HepG2 (cell line): ENCODE measurements at regions not wholly inside any gene's neighbourhood (a gene's known extent, or its start where the extent isn't known, plus 50 kb on each side); places are given as distances from the start of the nearest gene placed in this dataset.

Experiments used
- ATAC-seq: fragments of 200-7000 bp; cut with Tn5 transposase; 3 replicates; pipeline ENCODE4 v1.9.1; 2020; ENCODE audit warnings: mild to moderate bottlenecking, moderate library complexity
- BruUV-seq: library from RNA; stranded (reverse); fragments of 400-500 nt; replicated peaks from 2 replicates; lab custom pipeline; 2021; lab: Mats Ljungman, UMichigan
- CTCF ChIA-PET: fragments of 300-600 bp; formaldehyde crosslinking; extraction: SDS; loops from one replicate; lab custom pipeline; 2021; ENCODE audit warnings: low total read pairs, inconsistent platforms, low intra/inter-chr PET ratio; lab: Yijun Ruan, JAX
- POLR2A ChIA-PET: fragments of 350-600 bp; sonication (Branson Sonifier 250); formaldehyde crosslinking; loops from one replicate; lab custom pipeline; 2020; ENCODE audit warnings: antibody characterized with exemption, inconsistent platforms; lab: Yijun Ruan, JAX
- DNase-seq: peaks from one replicate; pipeline ENCODE4 v3.0.0-alpha.2; 2015; ENCODE audit warnings: low spot score
- FAIRE-seq: peaks from 3 replicates; lab custom pipeline; 2011; peaks lifted over from hg19 to GRCh38; lab: Jason Lieb, UNC
- H2AFZ ChIP-seq: one replicate; pipeline ENCODE4 v1.6.1; 2011; ENCODE audit warnings: low read length, inconsistent platforms
- H3K27ac ChIP-seq: fragments of 300-600 bp; 3 replicates; pipeline ENCODE4 v1.8.0; 2011; ENCODE audit warnings: mixed run types, mild to moderate bottlenecking, mixed read lengths, low read length, inconsistent platforms; ENCODE audit not compliant: insufficient read depth; ENCODE audit errors: extremely low read length
- H3K27me3 ChIP-seq, 2 experiments: fragments of 200-600 bp in 1 of 2; 2 replicates in 1 of 2; 3 replicates in 1 of 2; pipeline versions ENCODE4 v1.6.0 to v1.8.0; 2011; ENCODE audit warnings: low read length in 2 of 2, mild to moderate bottlenecking in 2 of 2, moderate library complexity in 2 of 2, inconsistent platforms in 1 of 2; ENCODE audit not compliant: insufficient read depth in 2 of 2, control insufficient read depth in 1 of 2
- H3K36me3 ChIP-seq, 2 experiments: fragments of 200-600 bp in 1 of 2; replicated peaks in 1 of 2; 2 replicates in 1 of 2; 3 replicates in 1 of 2; pipeline versions ENCODE4 v1.5.1 to v1.8.0; 2011; ENCODE audit warnings: low read length in 2 of 2, inconsistent platforms in 1 of 2; ENCODE audit not compliant: insufficient read depth in 2 of 2, control insufficient read depth in 1 of 2
- H3K4me1 ChIP-seq: 2 replicates; pipeline ENCODE4 v1.5.1; 2012; ENCODE audit warnings: low read length, inconsistent platforms; ENCODE audit not compliant: insufficient read depth
- H3K4me2 ChIP-seq: 2 replicates; pipeline ENCODE4 v1.6.0; 2011; ENCODE audit warnings: low read depth, low read length, inconsistent platforms
- H3K4me3 ChIP-seq, 3 experiments: fragments of 200-600 bp in 1 of 3; sonication (generic), shearing (Covaris generic) in 1 of 3; replicated peaks in 1 of 3; 2 replicates each; pipeline ENCODE4 v1.5.1; 2011 to 2016; ENCODE audit warnings: low read length in 3 of 3, inconsistent platforms in 2 of 3, low read depth in 2 of 3, mild to moderate bottlenecking in 2 of 3, control low read depth in 1 of 3, mixed read lengths in 1 of 3; ENCODE audit not compliant: insufficient read depth in 1 of 3
- H3K79me2 ChIP-seq: one replicate; pipeline ENCODE4 v1.6.1; 2011; ENCODE audit warnings: low read length, inconsistent platforms; ENCODE audit not compliant: insufficient read depth
- H3K9ac ChIP-seq: 2 replicates; pipeline ENCODE4 v1.6.0; 2011; ENCODE audit warnings: mild to moderate bottlenecking, low read depth, low read length, inconsistent platforms; ENCODE audit not compliant: insufficient read depth
- H3K9me3 ChIP-seq: 2 replicates; pipeline ENCODE4 v1.5.1; 2012; ENCODE audit warnings: mild to moderate bottlenecking, low read length
- H4K20me1 ChIP-seq: 2 replicates; pipeline ENCODE4 v1.6.0; 2011; ENCODE audit warnings: inconsistent platforms, mild to moderate bottlenecking, low read length, moderate library complexity; ENCODE audit not compliant: insufficient read depth
- HMGXB3 ChIP-seq: sonication (generic); formaldehyde crosslinking; IDR thresholded peaks from 2 replicates; pipeline ENCODE4 v1.4.0; 2020; ENCODE audit warnings: missing genetic modification reagents, borderline replicate concordance
- KAT8 ChIP-seq: IDR thresholded peaks from 2 replicates; pipeline ENCODE4 v1.6.1; 2016; ENCODE audit warnings: missing genetic modification reagents, missing compliant biosample characterization
- MAFF ChIP-seq: IDR thresholded peaks from 2 replicates; pipeline ENCODE4 v1.6.1; 2011; ENCODE audit warnings: low read depth, low read length, improper control_type of control experiment
- MAFK ChIP-seq, 2 experiments: IDR thresholded peaks in 1 of 2; conservative IDR thresholded peaks in 1 of 2; 2 replicates each; pipeline ENCODE4 v1.6.1; 2011; ENCODE audit warnings: improper control_type of control experiment in 2 of 2, low read length in 2 of 2
- ZNF788 ChIP-seq: sonication (generic); formaldehyde crosslinking; IDR thresholded peaks from 2 replicates; pipeline ENCODE4 v1.5.0; 2020; ENCODE audit warnings: mild to moderate bottlenecking, missing genetic modification reagents, borderline replicate concordance
- WGBS: methylation state at CpG from one replicate; pipeline ENCODE4 v1.1.6; 2017; ENCODE audit warnings: low lambda C conversion rate; 5-methylcytosine and 5-hydroxymethylcytosine counted together
- in situ Hi-C: cut with HindIII; loops from 2 replicates; pipeline ENCODE4 v1.10.0; 2017; ENCODE audit warnings: low pct_unique_long_range_greater_than_20kb; ENCODE audit not compliant: extremely low pct_ligation_motif_present
- intact Hi-C: fragments of 100-400 bp; cut with micrococcal nuclease; formaldehyde crosslinking; loops from one replicate; pipeline ENCODE4 v1.10.0; 2022; ENCODE audit not compliant: unreplicated experiment
- TF ChIP-seq, protein P1 (sequence below): IDR thresholded peaks from 2 replicates; pipeline ENCODE4 v1.6.1; 2016; ENCODE audit warnings: low read depth

GRCh38 chr6:16974704-16975359, 127.0 kb upstream of the STMND1 start:
- DNase-seq: no peak
- intact Hi-C loops: no loop called here
- H3K36me3 ChIP-seq: no peaks in the 10 kb centered on the region
- FAIRE-seq: no peak
- BruUV-seq: no TSS peak
- no peak for ATAC-seq
- in situ Hi-C loops: loop anchor here (25.0 kb wide), 2 partner anchors 463 to 638 kb away; no protein-coding TSS in a partner anchor
- H3K27me3 ChIP-seq: peaks cover 0 to 40% of the 10 kb centered on the region in 2 experiments; a peak in 3 of 5 replicates
- H2AFZ ChIP-seq: no peak overlapping the region
- TF ChIP-seq, protein P1, sequence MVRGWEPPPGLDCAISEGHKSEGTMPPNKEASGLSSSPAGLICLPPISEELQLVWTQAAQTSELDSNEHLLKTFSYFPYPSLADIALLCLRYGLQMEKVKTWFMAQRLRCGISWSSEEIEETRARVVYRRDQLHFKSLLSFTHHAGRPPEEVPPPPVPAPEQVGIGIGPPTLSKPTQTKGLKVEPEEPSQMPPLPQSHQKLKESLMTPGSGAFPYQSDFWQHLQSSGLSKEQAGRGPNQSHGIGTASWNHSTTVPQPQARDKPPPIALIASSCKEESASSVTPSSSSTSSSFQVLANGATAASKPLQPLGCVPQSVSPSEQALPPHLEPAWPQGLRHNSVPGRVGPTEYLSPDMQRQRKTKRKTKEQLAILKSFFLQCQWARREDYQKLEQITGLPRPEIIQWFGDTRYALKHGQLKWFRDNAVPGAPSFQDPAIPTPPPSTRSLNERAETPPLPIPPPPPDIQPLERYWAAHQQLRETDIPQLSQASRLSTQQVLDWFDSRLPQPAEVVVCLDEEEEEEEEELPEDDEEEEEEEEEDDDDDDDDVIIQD: no peak
- TF ChIP-seq MAFK (conservative IDR thresholded peaks at IDR 0.05 in 1 of 2, IDR thresholded peaks at IDR 0.05 in 1 of 2; ENCODE audit: low read length in 2 of 2): peak; percentile 58 to 81; a peak in 3 of 4 replicates
- TF ChIP-seq MAFF: peak; percentile 68
- no peak for TF ChIP-seq ZNF788 (CRISPR knock-in tag)
- TF ChIP-seq KAT8 (CRISPR knock-in tag): no peak
- TF ChIP-seq HMGXB3 (CRISPR knock-in tag): no peak
- no peak overlapping the region for H3K4me3 ChIP-seq
- no peaks in the 10 kb centered on the region for H4K20me1 ChIP-seq
- H3K4me1 ChIP-seq: no peaks in the 10 kb centered on the region
- 3% methylated on average over 6 of the region's 6 CpGs for WGBS
- ChIA-PET POLR2A (no interaction called here), CTCF (no interaction called here)
- no peak overlapping the region for H3K4me2 ChIP-seq
- H3K79me2 ChIP-seq: no peaks in the 10 kb centered on the region
- no peak overlapping the region for H3K9ac ChIP-seq
- H3K9me3 ChIP-seq: no peaks in the 10 kb centered on the region
- no peak overlapping the region for H3K27ac ChIP-seq
